ENCODE measurements at regions not wholly inside any gene's neighbourhood (a gene's known extent, or its start where the extent isn't known, plus 50 kb on each side); places are given as distances from the start of the nearest gene placed in this dataset.

DNA sequence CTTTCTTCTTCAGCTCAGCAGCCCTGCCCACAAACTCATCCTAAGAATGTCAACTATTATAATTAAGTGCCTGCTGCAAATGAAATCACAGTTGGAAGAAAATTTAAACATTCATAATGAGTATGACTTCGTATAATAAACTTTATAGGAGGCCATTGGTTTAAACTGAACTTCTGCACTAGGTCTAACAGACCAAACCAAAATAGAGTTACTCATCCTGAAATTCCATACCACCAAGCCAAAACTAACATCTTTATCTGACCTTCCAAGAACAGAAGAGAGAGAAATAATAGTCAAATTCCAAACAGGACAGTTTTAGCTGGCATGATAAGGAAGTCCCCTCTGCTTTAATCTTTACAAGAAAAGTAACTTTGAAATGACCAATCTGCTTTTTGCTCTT lies 472.4 kb upstream of the PRMT6 start:
- Histone ChIP-seq H3K4me1 (ENCODE audit: control insufficient read depth, insufficient read depth, low read length, poor library complexity, severe bottlenecking) (no peaks in the 10 kb centered on the region), H3K36me3 (ENCODE audit: control insufficient read depth, insufficient read depth, low read length) (no peaks in the 10 kb centered on the region), H3K4me3 (ENCODE audit: extremely low read depth, insufficient read depth, low read length, poor library complexity, severe bottlenecking) (no peak overlapping the region), H3K27ac (ENCODE audit: low read depth, low read length, severe bottlenecking) (no peak overlapping the region), H3K9me3 (ENCODE audit: control insufficient read depth, low read length) (no peaks in the 10 kb centered on the region)
- no CpG with 5 or more reads among the region's 1 CpG for WGBS, 2 experiments (ENCODE audit: insufficient coverage in 2 of 2)

- Histone ChIP-seq H3K4me3 (ENCODE audit: extremely low read depth, insufficient read depth, low read length, poor library complexity, severe bottlenecking) (no peak overlapping the region), H3K36me3 (ENCODE audit: control insufficient read depth, insufficient read depth, low read length) (no peaks in the 10 kb centered on the region), H3K9me3 (ENCODE audit: control insufficient read depth, low read length) (no peaks in the 10 kb centered on the region), H3K4me1 (ENCODE audit: control insufficient read depth, insufficient read depth, low read length, poor library complexity, severe bottlenecking) (no peaks in the 10 kb centered on the region), H3K27ac (ENCODE audit: low read depth, low read length, severe bottlenecking) (no peak overlapping the region)
- 93 to 96% methylated on average over 3 to 4 of the region's 4 CpGs for WGBS, 2 experiments (ENCODE audit: insufficient coverage in 2 of 2)
Observed at GRCh38 chr1:106584676-106585075, 471.8 kb upstream of the PRMT6 start.

GRCh38 chr1:106600626-106601025 lies 455.8 kb upstream of the PRMT6 start:
- Histone ChIP-seq H3K4me3 (ENCODE audit: extremely low read depth, insufficient read depth, low read length, poor library complexity, severe bottlenecking) (no peak overlapping the region), H3K4me1 (ENCODE audit: control insufficient read depth, insufficient read depth, low read length, poor library complexity, severe bottlenecking) (no peaks in the 10 kb centered on the region), H3K9me3 (ENCODE audit: control insufficient read depth, low read length) (no peaks in the 10 kb centered on the region), H3K36me3 (ENCODE audit: control insufficient read depth, insufficient read depth, low read length) (no peaks in the 10 kb centered on the region), H3K27ac (ENCODE audit: low read depth, low read length, severe bottlenecking) (no peak overlapping the region)
- 100% methylated on average over 1 of the region's 2 CpGs; no CpG with 5 or more reads in 1 of the 2 experiments for WGBS, 2 experiments (ENCODE audit: insufficient coverage in 2 of 2)

DNA sequence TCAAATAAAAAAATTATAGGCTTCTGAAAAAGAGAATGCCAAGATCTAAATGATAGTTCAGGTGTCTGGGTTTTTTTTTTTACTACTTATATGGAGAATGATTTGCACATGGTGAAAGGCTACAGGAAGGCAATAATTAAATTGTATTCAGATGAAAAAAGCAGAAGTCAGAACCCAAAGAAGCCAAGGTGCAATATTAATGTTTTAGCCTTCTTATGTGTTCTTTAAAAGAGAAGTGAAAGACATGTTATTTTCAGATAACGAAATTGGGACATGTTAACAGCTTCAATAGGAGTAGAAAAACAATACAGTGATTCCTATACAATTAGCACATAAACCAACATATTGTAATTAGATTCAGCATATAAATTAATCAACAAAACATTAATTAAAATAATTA lies 452.9 kb upstream of the PRMT6 start:
- no peaks in the 10 kb centered on the region for H3K4me1 ChIP-seq (ENCODE audit: control insufficient read depth, insufficient read depth, low read length, poor library complexity, severe bottlenecking)
- WGBS, 2 experiments (ENCODE audit: insufficient coverage in 2 of 2): no CpG with 5 or more reads among the region's 1 CpG
- no peak overlapping the region for H3K27ac ChIP-seq (ENCODE audit: low read depth, low read length, severe bottlenecking)
- H3K4me3 ChIP-seq (ENCODE audit: extremely low read depth, insufficient read depth, low read length, poor library complexity, severe bottlenecking): no peak overlapping the region
- H3K9me3 ChIP-seq (ENCODE audit: control insufficient read depth, low read length): no peaks in the 10 kb centered on the region
- no peaks in the 10 kb centered on the region for H3K36me3 ChIP-seq (ENCODE audit: control insufficient read depth, insufficient read depth, low read length)

DNA sequence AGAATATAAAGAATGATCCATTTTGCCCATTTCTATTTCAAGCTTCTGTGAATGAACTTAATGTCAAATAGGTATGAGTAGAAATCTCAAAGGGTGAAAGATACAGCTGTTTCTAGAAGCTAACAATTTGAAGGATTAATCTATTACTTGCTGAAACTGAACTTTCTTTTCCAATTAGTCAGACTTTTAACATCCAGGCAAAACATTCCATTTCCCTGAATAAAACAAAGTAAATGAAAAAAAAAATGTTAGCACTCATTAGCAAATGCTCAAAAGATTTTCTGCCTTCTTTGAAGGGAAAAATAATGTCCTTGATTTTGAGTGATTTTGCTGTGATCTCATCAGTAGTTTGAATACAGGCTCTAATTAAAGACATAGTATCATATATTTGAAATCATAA lies 447.6 kb upstream of the PRMT6 start:
- Histone ChIP-seq H3K4me1 (ENCODE audit: control insufficient read depth, insufficient read depth, low read length, poor library complexity, severe bottlenecking) (no peaks in the 10 kb centered on the region), H3K36me3 (ENCODE audit: control insufficient read depth, insufficient read depth, low read length) (no peaks in the 10 kb centered on the region), H3K9me3 (ENCODE audit: control insufficient read depth, low read length) (no peaks in the 10 kb centered on the region), H3K4me3 (ENCODE audit: extremely low read depth, insufficient read depth, low read length, poor library complexity, severe bottlenecking) (no peak overlapping the region), H3K27ac (ENCODE audit: low read depth, low read length, severe bottlenecking) (no peak overlapping the region)

- Histone ChIP-seq H3K9me3 (ENCODE audit: control insufficient read depth, low read length) (no peaks in the 10 kb centered on the region), H3K36me3 (ENCODE audit: control insufficient read depth, insufficient read depth, low read length) (no peaks in the 10 kb centered on the region), H3K4me1 (ENCODE audit: control insufficient read depth, insufficient read depth, low read length, poor library complexity, severe bottlenecking) (no peaks in the 10 kb centered on the region), H3K4me3 (ENCODE audit: extremely low read depth, insufficient read depth, low read length, poor library complexity, severe bottlenecking) (no peak overlapping the region), H3K27ac (ENCODE audit: low read depth, low read length, severe bottlenecking) (no peak overlapping the region)
- no CpG with 5 or more reads among the region's 3 CpGs for WGBS, 2 experiments (ENCODE audit: insufficient coverage in 2 of 2)
Observed at GRCh38 chr1:106613068-106613467, 443.4 kb upstream of the PRMT6 start.

GRCh38 chr1:106613861-106614260 lies 442.6 kb upstream of the PRMT6 start:
- H3K4me1 ChIP-seq (ENCODE audit: control insufficient read depth, insufficient read depth, low read length, poor library complexity, severe bottlenecking): no peaks in the 10 kb centered on the region
- 87 to 96% methylated on average over 5 of the region's 5 CpGs for WGBS, 2 experiments (ENCODE audit: insufficient coverage in 2 of 2)
- H3K36me3 ChIP-seq (ENCODE audit: control insufficient read depth, insufficient read depth, low read length): no peaks in the 10 kb centered on the region
- H3K27ac ChIP-seq (ENCODE audit: low read depth, low read length, severe bottlenecking): no peak overlapping the region
- H3K4me3 ChIP-seq (ENCODE audit: extremely low read depth, insufficient read depth, low read length, poor library complexity, severe bottlenecking): no peak overlapping the region
- H3K9me3 ChIP-seq (ENCODE audit: control insufficient read depth, low read length): no peaks in the 10 kb centered on the region

DNA sequence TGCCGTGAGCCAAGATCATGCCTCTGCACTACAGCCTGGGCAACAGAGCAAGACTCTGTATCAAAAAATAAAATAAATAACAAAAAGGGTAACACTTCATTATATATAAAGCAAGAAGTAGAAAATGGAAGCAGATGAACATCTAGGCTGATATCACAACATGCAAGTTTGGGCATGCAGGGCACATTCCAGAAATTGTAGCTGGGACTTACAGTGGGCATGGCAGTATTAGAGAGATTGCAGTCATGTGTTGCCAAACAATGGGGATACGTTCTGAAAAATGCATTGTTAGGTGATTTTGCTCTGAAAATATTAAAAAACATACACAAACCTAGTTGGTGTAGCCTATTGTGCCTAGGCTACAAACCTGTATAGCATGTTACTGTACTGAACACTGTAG lies 441.0 kb upstream of the PRMT6 start:
- Histone ChIP-seq H3K4me1 (ENCODE audit: control insufficient read depth, insufficient read depth, low read length, poor library complexity, severe bottlenecking) (no peaks in the 10 kb centered on the region), H3K4me3 (ENCODE audit: extremely low read depth, insufficient read depth, low read length, poor library complexity, severe bottlenecking) (no peak overlapping the region), H3K27ac (ENCODE audit: low read depth, low read length, severe bottlenecking) (no peak overlapping the region), H3K36me3 (ENCODE audit: control insufficient read depth, insufficient read depth, low read length) (no peaks in the 10 kb centered on the region), H3K9me3 (ENCODE audit: control insufficient read depth, low read length) (no peaks in the 10 kb centered on the region)
- WGBS, 2 experiments (ENCODE audit: insufficient coverage in 2 of 2): no CpG with 5 or more reads among the region's 2 CpGs

- 92 to 94% methylated on average over 10 to 11 of the region's 11 CpGs for WGBS, 2 experiments (ENCODE audit: insufficient coverage in 2 of 2)
- no peaks in the 10 kb centered on the region for H3K4me1 ChIP-seq (ENCODE audit: control insufficient read depth, insufficient read depth, low read length, poor library complexity, severe bottlenecking)
- no peaks in the 10 kb centered on the region for H3K36me3 ChIP-seq (ENCODE audit: control insufficient read depth, insufficient read depth, low read length)
- no peak overlapping the region for H3K4me3 ChIP-seq (ENCODE audit: extremely low read depth, insufficient read depth, low read length, poor library complexity, severe bottlenecking)
- H3K27ac ChIP-seq (ENCODE audit: low read depth, low read length, severe bottlenecking): no peak overlapping the region
- no peaks in the 10 kb centered on the region for H3K9me3 ChIP-seq (ENCODE audit: control insufficient read depth, low read length)
Observed at GRCh38 chr1:106619080-106619826, 437.2 kb upstream of the PRMT6 start.

GRCh38 chr1:106619827-106620134 lies 436.7 kb upstream of the PRMT6 start:
- H3K9me3 ChIP-seq (ENCODE audit: control insufficient read depth, low read length): no peaks in the 10 kb centered on the region
- H3K4me3 ChIP-seq (ENCODE audit: extremely low read depth, insufficient read depth, low read length, poor library complexity, severe bottlenecking): no peak overlapping the region
- no peaks in the 10 kb centered on the region for H3K4me1 ChIP-seq (ENCODE audit: control insufficient read depth, insufficient read depth, low read length, poor library complexity, severe bottlenecking)
- WGBS, 2 experiments (ENCODE audit: insufficient coverage in 2 of 2): 76 to 93% methylated on average over 4 of the region's 5 CpGs
- no peaks in the 10 kb centered on the region for H3K36me3 ChIP-seq (ENCODE audit: control insufficient read depth, insufficient read depth, low read length)
- H3K27ac ChIP-seq (ENCODE audit: low read depth, low read length, severe bottlenecking): no peak overlapping the region

GRCh38 chr1:106620521-106620954 lies 435.9 kb upstream of the PRMT6 start:
- H3K4me1 ChIP-seq (ENCODE audit: control insufficient read depth, insufficient read depth, low read length, poor library complexity, severe bottlenecking): no peaks in the 10 kb centered on the region
- no peak overlapping the region for H3K4me3 ChIP-seq (ENCODE audit: extremely low read depth, insufficient read depth, low read length, poor library complexity, severe bottlenecking)
- H3K9me3 ChIP-seq (ENCODE audit: control insufficient read depth, low read length): no peaks in the 10 kb centered on the region
- H3K27ac ChIP-seq (ENCODE audit: low read depth, low read length, severe bottlenecking): no peak overlapping the region
- H3K36me3 ChIP-seq (ENCODE audit: control insufficient read depth, insufficient read depth, low read length): no peaks in the 10 kb centered on the region
- WGBS, 2 experiments (ENCODE audit: insufficient coverage in 2 of 2): 86 to 88% methylated on average over 1 to 6 of the region's 7 CpGs
